WTC11 (cell line): ENCODE measurements at regions not wholly inside any gene's neighbourhood (a gene's known extent, or its start where the extent isn't known, plus 50 kb on each side); places are given as distances from the start of the nearest gene placed in this dataset.

Experiments used
- ATAC-seq: fragments of 200-7000 bp; cut with Tn5 transposase; 2 replicates; pipeline ENCODE4 v1.10.0; 2021; ENCODE audit warnings: mild to moderate bottlenecking, moderate library complexity
- CTCF ChIA-PET: fragments of 300-600 bp; sonication (Branson Sonifier 250); formaldehyde crosslinking; loops from one replicate; lab custom pipeline; 2021; ENCODE audit warnings: antibody characterized with exemption; lab: Charles Lee
- POLR2A ChIA-PET: fragments of 350-600 bp; sonication (Branson Sonifier 250); formaldehyde crosslinking; loops from one replicate; lab custom pipeline; 2021; ENCODE audit warnings: antibody characterized with exemption; lab: Charles Lee
- DNase-seq: peaks from one replicate; pipeline ENCODE4 v3.0.0; 2021; ENCODE audit warnings: low spot score
- H3K27ac Mint-ChIP-seq: 2 replicates; pipeline ENCODE4 v1.8.0; 2021; ENCODE audit warnings: mixed read lengths
- H3K27me3 Mint-ChIP-seq: 2 replicates; pipeline ENCODE4 v1.8.0; 2021; ENCODE audit warnings: low read depth, mild to moderate bottlenecking, moderate library complexity, mixed read lengths
- H3K36me3 Mint-ChIP-seq: 2 replicates; pipeline ENCODE4 v1.8.0; 2021; ENCODE audit warnings: mixed read lengths
- H3K4me1 Mint-ChIP-seq: 2 replicates; pipeline ENCODE4 v1.8.0; 2022; ENCODE audit warnings: mixed read lengths
- H3K4me3 Mint-ChIP-seq: 2 replicates; pipeline ENCODE4 v1.8.0; 2021; ENCODE audit warnings: mild to moderate bottlenecking, moderate library complexity, mixed read lengths
- H3K9me3 Mint-ChIP-seq: 2 replicates; pipeline ENCODE4 v1.8.0; 2021; ENCODE audit warnings: mixed read lengths
- AFF4 ChIP-seq: sonication (generic); formaldehyde crosslinking; IDR thresholded peaks from 2 replicates; pipeline ENCODE4 v1.8.1; 2023; ENCODE audit warnings: mild to moderate bottlenecking, missing genetic modification reagents, borderline replicate concordance
- FOXK1 ChIP-seq: sonication (generic); formaldehyde crosslinking; IDR thresholded peaks from 2 replicates; pipeline ENCODE4 v1.8.0; 2022; ENCODE audit warnings: mild to moderate bottlenecking, moderate library complexity, missing genetic modification reagents
- GTF2I ChIP-seq: fragments of 250-450 bp; sonication (Bioruptor Pico); conservative IDR thresholded peaks from 2 replicates; pipeline ENCODE4 v1.4.0; 2021; ENCODE audit warnings: mild to moderate bottlenecking
- HMGXB4 ChIP-seq: sonication (generic); formaldehyde crosslinking; IDR thresholded peaks from 2 replicates; pipeline ENCODE4 v1.8.1; 2023; ENCODE audit warnings: mild to moderate bottlenecking, moderate library complexity, missing genetic modification reagents
- JAZF1 ChIP-seq: fragments of 250-450 bp; sonication (Bioruptor Pico); IDR thresholded peaks from 2 replicates; pipeline ENCODE4 v1.9.0; 2021; ENCODE audit warnings: moderate library complexity, mild to moderate bottlenecking, inconsistent platforms
- NFATC4 ChIP-seq: fragments of 250-450 bp; sonication (Bioruptor Pico); IDR thresholded peaks from 2 replicates; pipeline ENCODE4 v1.9.0; 2021; ENCODE audit warnings: mild to moderate bottlenecking
- NFE2L1 ChIP-seq: sonication (generic); formaldehyde crosslinking; IDR thresholded peaks from 2 replicates; pipeline ENCODE4 v1.8.1; 2023; ENCODE audit warnings: missing genetic modification reagents
- OVOL2 ChIP-seq: fragments of 250-450 bp; sonication (Bioruptor Pico); IDR thresholded peaks from 2 replicates; pipeline ENCODE4 v1.9.0; 2021; ENCODE audit warnings: mild to moderate bottlenecking, borderline replicate concordance
- RORB ChIP-seq: fragments of 250-450 bp; sonication (Bioruptor Pico); IDR thresholded peaks from 2 replicates; pipeline ENCODE4 v1.9.0; 2021; ENCODE audit warnings: mild to moderate bottlenecking
- TCF7 ChIP-seq: sonication (generic); formaldehyde crosslinking; IDR thresholded peaks from 2 replicates; pipeline ENCODE4 v1.8.0; 2022; ENCODE audit warnings: mild to moderate bottlenecking, low read depth, missing genetic modification reagents, moderate library complexity
- ZBTB21 ChIP-seq: sonication (generic); formaldehyde crosslinking; IDR thresholded peaks from 2 replicates; pipeline ENCODE4 v1.8.1; 2023; ENCODE audit warnings: mild to moderate bottlenecking, missing genetic modification reagents, borderline replicate concordance
- ZNF423 ChIP-seq: fragments of 250-450 bp; sonication (Bioruptor Pico); IDR thresholded peaks from 2 replicates; pipeline ENCODE4 v2.1.2; 2022; ENCODE audit warnings: mild to moderate bottlenecking, moderate library complexity
- ZNF425 ChIP-seq: fragments of 250-450 bp; sonication (Bioruptor Pico); conservative IDR thresholded peaks from 2 replicates; pipeline ENCODE4 v1.9.0; 2021; ENCODE audit warnings: mild to moderate bottlenecking
- ZSCAN18 ChIP-seq: fragments of 250-450 bp; sonication (Bioruptor Pico); IDR thresholded peaks from 2 replicates; pipeline ENCODE4 v2.1.2; 2022; ENCODE audit warnings: mild to moderate bottlenecking, moderate library complexity
- TF ChIP-seq, protein P1 (sequence below): sonication (generic); formaldehyde crosslinking; IDR thresholded peaks from 2 replicates; pipeline ENCODE4 v1.8.0; 2023; ENCODE audit warnings: mild to moderate bottlenecking, missing genetic modification reagents

DNA sequence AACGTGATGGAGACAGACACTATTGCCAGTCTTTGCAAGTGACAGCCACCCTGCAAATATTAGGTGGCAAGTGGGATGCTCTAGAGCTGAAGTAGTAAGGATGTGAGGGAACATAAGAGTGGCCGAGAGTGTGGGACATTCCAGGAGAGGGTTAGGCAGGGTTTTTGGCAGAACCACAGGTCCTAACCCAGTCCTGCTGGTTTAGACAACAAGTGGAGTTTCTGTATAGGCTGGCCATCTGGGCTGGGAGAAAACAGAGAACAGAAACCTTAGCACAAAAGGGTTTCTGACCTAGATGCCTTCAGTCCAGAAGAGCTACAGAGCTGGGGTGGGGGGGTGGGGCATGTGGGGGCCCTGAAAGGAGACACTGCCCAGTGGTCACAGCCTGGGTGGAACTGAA, 107.4 kb downstream of the TMEM174 start (continued):
- TF ChIP-seq AFF4 (CRISPR knock-in tag) (no peak), ZNF423 (CRISPR knock-in tag) (no peak)
- TF ChIP-seq, protein P1, sequence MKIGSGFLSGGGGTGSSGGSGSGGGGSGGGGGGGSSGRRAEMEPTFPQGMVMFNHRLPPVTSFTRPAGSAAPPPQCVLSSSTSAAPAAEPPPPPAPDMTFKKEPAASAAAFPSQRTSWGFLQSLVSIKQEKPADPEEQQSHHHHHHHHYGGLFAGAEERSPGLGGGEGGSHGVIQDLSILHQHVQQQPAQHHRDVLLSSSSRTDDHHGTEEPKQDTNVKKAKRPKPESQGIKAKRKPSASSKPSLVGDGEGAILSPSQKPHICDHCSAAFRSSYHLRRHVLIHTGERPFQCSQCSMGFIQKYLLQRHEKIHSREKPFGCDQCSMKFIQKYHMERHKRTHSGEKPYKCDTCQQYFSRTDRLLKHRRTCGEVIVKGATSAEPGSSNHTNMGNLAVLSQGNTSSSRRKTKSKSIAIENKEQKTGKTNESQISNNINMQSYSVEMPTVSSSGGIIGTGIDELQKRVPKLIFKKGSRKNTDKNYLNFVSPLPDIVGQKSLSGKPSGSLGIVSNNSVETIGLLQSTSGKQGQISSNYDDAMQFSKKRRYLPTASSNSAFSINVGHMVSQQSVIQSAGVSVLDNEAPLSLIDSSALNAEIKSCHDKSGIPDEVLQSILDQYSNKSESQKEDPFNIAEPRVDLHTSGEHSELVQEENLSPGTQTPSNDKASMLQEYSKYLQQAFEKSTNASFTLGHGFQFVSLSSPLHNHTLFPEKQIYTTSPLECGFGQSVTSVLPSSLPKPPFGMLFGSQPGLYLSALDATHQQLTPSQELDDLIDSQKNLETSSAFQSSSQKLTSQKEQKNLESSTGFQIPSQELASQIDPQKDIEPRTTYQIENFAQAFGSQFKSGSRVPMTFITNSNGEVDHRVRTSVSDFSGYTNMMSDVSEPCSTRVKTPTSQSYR (CRISPR knock-in tag) = no peak
- TF ChIP-seq, all 79 proteins: peak for 0

DNA sequence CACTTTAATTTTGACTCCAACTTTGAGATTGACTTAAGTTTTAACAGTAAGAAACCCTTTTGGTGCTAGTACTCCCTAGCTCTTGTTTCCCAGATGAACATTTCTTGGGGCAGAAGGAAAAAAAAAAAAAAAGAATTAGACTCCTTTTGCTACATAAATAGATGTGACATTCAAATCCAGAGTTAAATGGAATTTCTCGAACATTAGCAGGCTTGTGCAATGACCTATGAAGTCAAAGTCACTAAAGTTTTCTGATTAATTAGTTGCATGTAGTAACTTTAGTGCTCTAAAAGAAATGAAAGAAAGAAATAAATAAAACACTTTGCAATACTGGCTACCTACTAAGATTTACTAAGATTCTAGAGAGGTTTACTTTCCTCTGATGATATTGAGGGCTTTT, 106.8 kb downstream of the TMEM174 start:
- Mint-ChIP-seq H3K4me1 (peaks cover 41% of the 10 kb centered on the region), H3K27ac (no peak overlapping the region), H3K27me3 (no peaks in the 10 kb centered on the region; the same call in 1 of the 2 replicates), H3K9me3 (no peaks in the 10 kb centered on the region), H3K36me3 (no peaks in the 10 kb centered on the region), H3K4me3 (no peak overlapping the region)
- POLR2A ChIA-PET = interaction anchor here (0.6 kb wide), 1 partner anchor 129 kb away, joined by 3 read pairs; no protein-coding TSS in a partner anchor
- no peak for DNase-seq
- CTCF ChIA-PET = interaction anchor here (1.0 kb wide), 1 partner anchor 63 kb away, joined by 4 read pairs; no protein-coding TSS in a partner anchor
- no peak for ATAC-seq
- no peak for TF ChIP-seq NFE2L1 (CRISPR knock-in tag)
- no peak for TF ChIP-seq FOXK1 (CRISPR knock-in tag)
- no peak for TF ChIP-seq ZBTB21 (CRISPR knock-in tag)
- TF ChIP-seq, protein P1 (CRISPR knock-in tag) = no peak
- TF ChIP-seq RORB (CRISPR knock-in tag) = no peak
- TF ChIP-seq GTF2I = no peak
- no peak for TF ChIP-seq HMGXB4 (CRISPR knock-in tag)
- no peak for TF ChIP-seq OVOL2 (CRISPR knock-in tag)
- TF ChIP-seq NFATC4 = no peak

- ChIA-PET CTCF (interaction anchor here (1.0 kb wide), 1 partner anchor 62 kb away, joined by 4 read pairs; no protein-coding TSS in a partner anchor), POLR2A (no interaction called here)
- ATAC-seq (no peak), DNase-seq (no peak)
- Mint-ChIP-seq H3K36me3 (no peaks in the 10 kb centered on the region), H3K9me3 (no peaks in the 10 kb centered on the region), H3K4me1 (peaks cover 43% of the 10 kb centered on the region), H3K27me3 (no peaks in the 10 kb centered on the region; the same call in 1 of the 2 replicates), H3K27ac (no peak overlapping the region), H3K4me3 (no peak overlapping the region)
- no peak for TF ChIP-seq JAZF1
- no peak for TF ChIP-seq TCF7 (CRISPR knock-in tag)
- no peak for TF ChIP-seq ZSCAN18
- no peak for TF ChIP-seq ZNF425
Observed at GRCh38 chr5:73278693-73279092, 105.7 kb downstream of the TMEM174 start.
